GM12878 (cell line): ENCODE measurements at regions not wholly inside any gene's neighbourhood (a gene's known extent, or its start where the extent isn't known, plus 50 kb on each side); places are given as distances from the start of the nearest gene placed in this dataset.

Experiments
- ATAC-seq: fragments of 200-7000 bp; cut with Tn5 transposase; 3 replicates; pipeline ENCODE4 v1.9.1; 2020; ENCODE audit warnings: mild to moderate bottlenecking, moderate library complexity
- BruUV-seq: library from RNA; stranded (reverse); fragments of 400-500 nt; replicated peaks from 2 replicates; lab custom pipeline; 2021; lab: Mats Ljungman, UMichigan
- CTCF ChIA-PET: fragments of 300-600 bp; sonication (Branson Sonifier 250); formaldehyde crosslinking; extraction: SDS; loops from one replicate; lab custom pipeline; 2021; ENCODE audit warnings: inconsistent platforms; lab: Yijun Ruan, JAX
- POLR2A ChIA-PET: fragments of 350-600 bp; formaldehyde crosslinking; extraction: SDS; loops from one replicate; lab custom pipeline; 2021; ENCODE audit warnings: inconsistent platforms; lab: Charles Lee
- RAD21 ChIA-PET: fragments of 300-600 bp; sonication (Branson Sonifier 250); formaldehyde crosslinking; loops from one replicate; lab custom pipeline; 2023; ENCODE audit warnings: antibody characterized with exemption; ENCODE audit not compliant: unreplicated experiment; lab: Charles Lee
- SMC1A ChIA-PET: fragments of 300-600 bp; sonication (Branson Sonifier 250); formaldehyde crosslinking; loops from one replicate; lab custom pipeline; 2023; ENCODE audit not compliant: unreplicated experiment, uncharacterized antibody; lab: Charles Lee
- DNase-seq: peaks from one replicate; pipeline ENCODE4 v3.0.0-alpha.2; 2011; ENCODE audit warnings: low read depth, low spot score
- FAIRE-seq: peaks from 3 replicates; lab custom pipeline; 2011; peaks lifted over from hg19 to GRCh38; lab: Jason Lieb, UNC
- H2AFZ ChIP-seq: 2 replicates; pipeline ENCODE4 v1.6.0; 2011; ENCODE audit warnings: low read depth, low read length, control low read depth; ENCODE audit not compliant: control insufficient read depth
- H3K27ac ChIP-seq: 2 replicates; pipeline ENCODE4 v1.5.1; 2011; ENCODE audit warnings: control low read depth; ENCODE audit not compliant: control insufficient read depth, insufficient read depth
- H3K27me3 ChIP-seq, 2 experiments: replicated peaks in 1 of 2; 2 replicates each; pipeline versions ENCODE4 v1.6.0 to v1.6.1; 2011; ENCODE audit warnings: low read length in 1 of 2; ENCODE audit not compliant: control insufficient read depth in 2 of 2, insufficient read depth in 2 of 2
- H3K36me3 ChIP-seq, 2 experiments: 2 replicates each; pipeline ENCODE4 v1.5.1; 2011; ENCODE audit warnings: low read length in 1 of 2; ENCODE audit not compliant: control insufficient read depth in 2 of 2, insufficient read depth in 2 of 2
- H3K4me1 ChIP-seq: 2 replicates; pipeline ENCODE4 v1.6.1; 2011; ENCODE audit warnings: mild to moderate bottlenecking, low read length, moderate library complexity, mixed read lengths; ENCODE audit not compliant: control insufficient read depth, insufficient read depth
- H3K4me2 ChIP-seq: 2 replicates; pipeline ENCODE4 v1.6.0; 2011; ENCODE audit warnings: control low read depth; ENCODE audit not compliant: control insufficient read depth, insufficient read depth
- H3K4me3 ChIP-seq: fragments of 200-600 bp; sonication (generic); 2 replicates; pipeline ENCODE4 v1.5.1; 2016
- H3K79me2 ChIP-seq: 2 replicates; pipeline ENCODE4 v1.6.0; 2011; ENCODE audit warnings: low read length; ENCODE audit not compliant: control insufficient read depth, insufficient read depth
- H3K9ac ChIP-seq: 2 replicates; pipeline ENCODE4 v1.8.0; 2011; ENCODE audit warnings: low read length, control low read depth, mixed read lengths; ENCODE audit not compliant: control insufficient read depth, insufficient read depth
- H3K9me3 ChIP-seq: replicated peaks from 3 replicates; pipeline ENCODE4 v1.5.1; 2011; ENCODE audit warnings: mild to moderate bottlenecking, low read length; ENCODE audit not compliant: control insufficient read depth, insufficient read depth
- H4K20me1 ChIP-seq: 2 replicates; pipeline ENCODE4 v1.6.0; 2011; ENCODE audit not compliant: control insufficient read depth, insufficient read depth
- BCL11A ChIP-seq: IDR thresholded peaks from 2 replicates; pipeline ENCODE4 v1.6.1; 2011; ENCODE audit warnings: low read depth, low read length
- CEBPB ChIP-seq, 2 experiments: fragments of 150-350 bp in 1 of 2; IDR thresholded peaks; 2 replicates each; pipeline ENCODE4 v1.6.1; 2012 to 2014; ENCODE audit warnings: low read depth in 2 of 2, low read length in 2 of 2, borderline replicate concordance in 1 of 2, inconsistent platforms in 1 of 2
- ESRRA ChIP-seq: IDR thresholded peaks from 2 replicates; pipeline ENCODE4 v1.6.1; 2012; ENCODE audit warnings: mild to moderate bottlenecking, low read length, improper control_type of control experiment
- ETV6 ChIP-seq, 2 experiments: fragments of 450-650 bp in 1 of 2; IDR thresholded peaks in 1 of 2; conservative IDR thresholded peaks in 1 of 2; 2 replicates each; pipeline ENCODE4 v1.6.1; 2014; ENCODE audit warnings: antibody characterized with exemption in 1 of 2, borderline replicate concordance in 1 of 2, low read depth in 1 of 2, mild to moderate bottlenecking in 1 of 2, moderate library complexity in 1 of 2
- HDAC6 ChIP-seq: fragments of 200-600 bp; sonication (generic); IDR thresholded peaks from one replicate; pipeline ENCODE4 v1.8.0; 2017; ENCODE audit warnings: antibody characterized with exemption; ENCODE audit not compliant: unreplicated experiment
- IRF4 ChIP-seq: IDR thresholded peaks from 2 replicates; pipeline ENCODE4 v1.6.1; 2011; ENCODE audit warnings: low read depth, low read length
- JUND ChIP-seq: IDR thresholded peaks from 2 replicates; pipeline ENCODE4 v1.6.1; 2012; ENCODE audit warnings: low read depth, mild to moderate bottlenecking, low read length, improper control_type of control experiment, moderate library complexity
- KDM1A ChIP-seq: fragments of 200-600 bp; sonication (generic); IDR thresholded peaks from 2 replicates; pipeline ENCODE4 v1.6.1; 2016; ENCODE audit warnings: borderline replicate concordance
- NRF1 ChIP-seq: conservative IDR thresholded peaks from 2 replicates; pipeline ENCODE4 v1.6.1; 2011; ENCODE audit warnings: mild to moderate bottlenecking, low read depth, low read length, improper control_type of control experiment
- SUPT20H ChIP-seq: IDR thresholded peaks from 2 replicates; pipeline ENCODE4 v1.6.1; 2011; ENCODE audit warnings: low read depth, mild to moderate bottlenecking, low read length, moderate library complexity, borderline replicate concordance; ENCODE audit not compliant: control insufficient read depth
- YY1 ChIP-seq: IDR thresholded peaks from 2 replicates; pipeline ENCODE4 v1.6.1; 2011; ENCODE audit warnings: low read depth, mild to moderate bottlenecking, low read length
- ZNF207 ChIP-seq: fragments of 450-650 bp; IDR thresholded peaks from 2 replicates; pipeline ENCODE4 v1.6.1; 2014; ENCODE audit warnings: antibody characterized with exemption, mild to moderate bottlenecking, borderline replicate concordance
- WGBS: methylation state at CpG from one replicate; pipeline ENCODE4 v1.1.6; 2016; ENCODE audit warnings: low lambda C conversion rate; ENCODE audit not compliant: insufficient replicate concordance, insufficient coverage; ENCODE audit errors: missing lambda C conversion rate; 5-methylcytosine and 5-hydroxymethylcytosine counted together
- in situ Hi-C: fragments of 300-500 bp; cut with MboI; formaldehyde crosslinking; loops from 9 replicates; pipeline ENCODE4 v1.14.3; 2018; ENCODE audit warnings: mixed read lengths
- intact Hi-C: fragments of 100-400 bp; cut with micrococcal nuclease; formaldehyde crosslinking; loops from one replicate; pipeline ENCODE4 v1.14.2; 2022; ENCODE audit not compliant: unreplicated experiment
- TF ChIP-seq, protein P1 (sequence below): fragments of 450-650 bp; formaldehyde crosslinking; IDR thresholded peaks from 2 replicates; pipeline ENCODE4 v1.4.0; 2020; ENCODE audit warnings: mild to moderate bottlenecking, moderate library complexity
- TF ChIP-seq, protein P2 (sequence below): IDR thresholded peaks from 2 replicates; pipeline ENCODE4 v1.6.1; 2012; ENCODE audit warnings: low read length, inconsistent platforms
- TF ChIP-seq, protein P3 (sequence below): fragments of 450-650 bp; IDR thresholded peaks from 2 replicates; pipeline ENCODE4 v1.6.1; 2018; ENCODE audit warnings: mild to moderate bottlenecking, low read depth, moderate library complexity; ENCODE audit not compliant: partially characterized antibody

DNA sequence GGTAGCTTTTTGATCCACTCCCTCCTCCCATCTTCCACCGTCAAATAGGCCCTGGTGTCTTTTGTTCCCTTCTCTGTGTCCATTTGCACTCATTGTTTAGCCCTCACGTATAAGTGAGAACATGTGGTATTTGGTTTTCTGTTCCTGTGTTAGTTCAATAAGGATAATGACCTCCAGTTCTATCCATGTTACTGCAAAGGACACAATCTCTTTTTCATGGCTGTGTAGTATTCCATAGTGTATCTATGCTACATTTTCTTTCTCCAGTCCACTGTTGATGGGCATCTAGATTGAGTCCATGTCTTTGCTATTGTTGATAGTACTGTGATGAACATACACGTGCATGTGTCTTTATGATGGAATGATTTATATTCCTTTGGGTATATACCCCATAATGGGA is 136.0 kb upstream of the USP29 start (continued):
- TF ChIP-seq SUPT20H, result no peak
- TF ChIP-seq KDM1A, result no peak
- no peak for TF ChIP-seq ETV6 (conservative IDR thresholded peaks at IDR 0.05 in 1 of 2, IDR thresholded peaks at IDR 0.05 in 1 of 2; ENCODE audit: borderline replicate concordance in 1 of 2, low read depth in 1 of 2)
- TF ChIP-seq ZNF207, result no peak
- no peak for TF ChIP-seq CEBPB (IDR thresholded peaks at IDR 0.05; ENCODE audit: borderline replicate concordance in 1 of 2, low read depth in 2 of 2, low read length in 2 of 2)
- no peak for TF ChIP-seq IRF4
- no peak for TF ChIP-seq JUND
- TF ChIP-seq HDAC6, result no peak
- TF ChIP-seq NRF1, result no peak

DNA sequence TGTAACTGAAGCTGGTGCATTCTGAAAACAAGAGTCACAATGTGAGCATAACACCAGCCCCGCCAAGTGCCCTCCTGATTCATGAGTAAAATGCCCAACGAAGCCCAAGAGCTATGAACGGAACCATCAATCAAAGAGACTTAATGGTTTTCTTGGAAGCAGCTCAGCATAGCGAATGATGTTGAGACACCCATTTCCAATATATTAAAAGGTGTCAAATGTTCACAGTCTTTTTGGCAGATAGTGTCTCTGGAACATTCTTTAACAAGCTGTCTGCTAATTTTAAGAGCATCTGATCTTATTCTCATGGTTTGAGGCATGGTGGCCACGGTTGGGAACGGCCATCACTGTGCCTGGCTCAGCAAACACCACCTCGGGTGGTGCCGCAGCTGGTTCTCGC is 133.4 kb upstream of the USP29 start:
- BruUV-seq, result no TSS peak
- no peaks in the 10 kb centered on the region for H3K27me3 ChIP-seq
- intact Hi-C loops (no loop called here), in situ Hi-C loops (no loop called here)
- ATAC-seq (no peak), FAIRE-seq (no peak), DNase-seq (no peak)
- peaks cover 2% of the 10 kb centered on the region; the same call in 1 of the 3 replicates for H3K9me3 ChIP-seq
- POLR2A ChIA-PET, result no interaction called here
- no peak overlapping the region for H3K9ac ChIP-seq
- H4K20me1 ChIP-seq, result no peaks in the 10 kb centered on the region
- no peak overlapping the region for H2AFZ ChIP-seq
- H3K4me2 ChIP-seq, result no peak overlapping the region
- TF ChIP-seq, protein P1, sequence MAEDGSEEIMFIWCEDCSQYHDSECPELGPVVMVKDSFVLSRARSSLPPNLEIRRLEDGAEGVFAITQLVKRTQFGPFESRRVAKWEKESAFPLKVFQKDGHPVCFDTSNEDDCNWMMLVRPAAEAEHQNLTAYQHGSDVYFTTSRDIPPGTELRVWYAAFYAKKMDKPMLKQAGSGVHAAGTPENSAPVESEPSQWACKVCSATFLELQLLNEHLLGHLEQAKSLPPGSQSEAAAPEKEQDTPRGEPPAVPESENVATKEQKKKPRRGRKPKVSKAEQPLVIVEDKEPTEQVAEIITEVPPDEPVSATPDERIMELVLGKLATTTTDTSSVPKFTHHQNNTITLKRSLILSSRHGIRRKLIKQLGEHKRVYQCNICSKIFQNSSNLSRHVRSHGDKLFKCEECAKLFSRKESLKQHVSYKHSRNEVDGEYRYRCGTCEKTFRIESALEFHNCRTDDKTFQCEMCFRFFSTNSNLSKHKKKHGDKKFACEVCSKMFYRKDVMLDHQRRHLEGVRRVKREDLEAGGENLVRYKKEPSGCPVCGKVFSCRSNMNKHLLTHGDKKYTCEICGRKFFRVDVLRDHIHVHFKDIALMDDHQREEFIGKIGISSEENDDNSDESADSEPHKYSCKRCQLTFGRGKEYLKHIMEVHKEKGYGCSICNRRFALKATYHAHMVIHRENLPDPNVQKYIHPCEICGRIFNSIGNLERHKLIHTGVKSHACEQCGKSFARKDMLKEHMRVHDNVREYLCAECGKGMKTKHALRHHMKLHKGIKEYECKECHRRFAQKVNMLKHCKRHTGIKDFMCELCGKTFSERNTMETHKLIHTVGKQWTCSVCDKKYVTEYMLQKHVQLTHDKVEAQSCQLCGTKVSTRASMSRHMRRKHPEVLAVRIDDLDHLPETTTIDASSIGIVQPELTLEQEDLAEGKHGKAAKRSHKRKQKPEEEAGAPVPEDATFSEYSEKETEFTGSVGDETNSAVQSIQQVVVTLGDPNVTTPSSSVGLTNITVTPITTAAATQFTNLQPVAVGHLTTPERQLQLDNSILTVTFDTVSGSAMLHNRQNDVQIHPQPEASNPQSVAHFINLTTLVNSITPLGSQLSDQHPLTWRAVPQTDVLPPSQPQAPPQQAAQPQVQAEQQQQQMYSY, result no peak
- TF ChIP-seq ESRRA (no peak), BCL11A (no peak), CEBPB (IDR thresholded peaks at IDR 0.05; ENCODE audit: borderline replicate concordance in 1 of 2, low read depth in 2 of 2, low read length in 2 of 2) (no peak), YY1 (no peak)
- TF ChIP-seq, protein P2, sequence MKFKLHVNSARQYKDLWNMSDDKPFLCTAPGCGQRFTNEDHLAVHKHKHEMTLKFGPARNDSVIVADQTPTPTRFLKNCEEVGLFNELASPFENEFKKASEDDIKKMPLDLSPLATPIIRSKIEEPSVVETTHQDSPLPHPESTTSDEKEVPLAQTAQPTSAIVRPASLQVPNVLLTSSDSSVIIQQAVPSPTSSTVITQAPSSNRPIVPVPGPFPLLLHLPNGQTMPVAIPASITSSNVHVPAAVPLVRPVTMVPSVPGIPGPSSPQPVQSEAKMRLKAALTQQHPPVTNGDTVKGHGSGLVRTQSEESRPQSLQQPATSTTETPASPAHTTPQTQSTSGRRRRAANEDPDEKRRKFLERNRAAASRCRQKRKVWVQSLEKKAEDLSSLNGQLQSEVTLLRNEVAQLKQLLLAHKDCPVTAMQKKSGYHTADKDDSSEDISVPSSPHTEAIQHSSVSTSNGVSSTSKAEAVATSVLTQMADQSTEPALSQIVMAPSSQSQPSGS, result no peak
- TF ChIP-seq, protein P3, sequence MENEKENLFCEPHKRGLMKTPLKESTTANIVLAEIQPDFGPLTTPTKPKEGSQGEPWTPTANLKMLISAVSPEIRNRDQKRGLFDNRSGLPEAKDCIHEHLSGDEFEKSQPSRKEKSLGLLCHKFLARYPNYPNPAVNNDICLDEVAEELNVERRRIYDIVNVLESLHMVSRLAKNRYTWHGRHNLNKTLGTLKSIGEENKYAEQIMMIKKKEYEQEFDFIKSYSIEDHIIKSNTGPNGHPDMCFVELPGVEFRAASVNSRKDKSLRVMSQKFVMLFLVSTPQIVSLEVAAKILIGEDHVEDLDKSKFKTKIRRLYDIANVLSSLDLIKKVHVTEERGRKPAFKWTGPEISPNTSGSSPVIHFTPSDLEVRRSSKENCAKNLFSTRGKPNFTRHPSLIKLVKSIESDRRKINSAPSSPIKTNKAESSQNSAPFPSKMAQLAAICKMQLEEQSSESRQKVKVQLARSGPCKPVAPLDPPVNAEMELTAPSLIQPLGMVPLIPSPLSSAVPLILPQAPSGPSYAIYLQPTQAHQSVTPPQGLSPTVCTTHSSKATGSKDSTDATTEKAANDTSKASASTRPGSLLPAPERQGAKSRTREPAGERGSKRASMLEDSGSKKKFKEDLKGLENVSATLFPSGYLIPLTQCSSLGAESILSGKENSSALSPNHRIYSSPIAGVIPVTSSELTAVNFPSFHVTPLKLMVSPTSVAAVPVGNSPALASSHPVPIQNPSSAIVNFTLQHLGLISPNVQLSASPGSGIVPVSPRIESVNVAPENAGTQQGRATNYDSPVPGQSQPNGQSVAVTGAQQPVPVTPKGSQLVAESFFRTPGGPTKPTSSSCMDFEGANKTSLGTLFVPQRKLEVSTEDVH, result no peak
- 39% methylated on average over 9 of the region's 9 CpGs for WGBS
- no peaks in the 10 kb centered on the region for H3K79me2 ChIP-seq
- no peaks in the 10 kb centered on the region for H3K4me1 ChIP-seq
- no peak overlapping the region for H3K27ac ChIP-seq
- SMC1A ChIA-PET, result no interaction called here
- no peak overlapping the region for H3K4me3 ChIP-seq
- CTCF ChIA-PET, result no interaction called here
- H3K36me3 ChIP-seq, result no peaks in the 10 kb centered on the region
- RAD21 ChIA-PET, result no interaction called here
